Esophagus squamous epithelium (tissue), 4 donors: ENCODE measurements at regions not wholly inside any gene's neighbourhood (a gene's known extent, or its start where the extent isn't known, plus 50 kb on each side); places are given as distances from the start of the nearest gene placed in this dataset.

Experiments used
- CTCF ChIP-seq, 6 experiments: fragments of 450-650 bp in 4 of 6; fragments of 200-600 bp in 2 of 6; sonication (generic) in 2 of 6; IDR thresholded peaks; one replicate each; pipeline ENCODE4 v1.5.1; 2016 to 2019; ENCODE audit warnings: antibody characterized with exemption in 6 of 6, mild to moderate bottlenecking in 4 of 6, moderate library complexity in 4 of 6
- POLR2A ChIP-seq, 4 donors: fragments of 450-650 bp; IDR thresholded peaks; one replicate each; pipeline ENCODE4 v1.6.1; 2017; ENCODE audit warnings: antibody characterized with exemption in 4 of 4, mild to moderate bottlenecking in 4 of 4, moderate library complexity in 3 of 4

GRCh38 chr3:5039585-5039984, 60.3 kb downstream of the BHLHE40 start:
- TF ChIP-seq CTCF (IDR thresholded peaks at IDR 0.05), result no peak
- TF ChIP-seq POLR2A (IDR thresholded peaks at IDR 0.05), result no peak
